Activated naive CD8-positive, alpha-beta T cell treated with anti-CD3 and anti-CD28 coated beads, Interleukin-2, amount 50 U/mL, for 24 hours (primary cell): ENCODE measurements at regions not wholly inside any gene's neighbourhood (a gene's known extent, or its start where the extent isn't known, plus 50 kb on each side); places are given as distances from the start of the nearest gene placed in this dataset.

Source experiments
- ATAC-seq: fragments of 150-1000 bp; cut with Tn5 transposase; one replicate; pipeline ENCODE4 v1.10.0; 2021
- DNase-seq: peaks from one replicate; pipeline ENCODE4 v3.0.0; 2021
- H3K27ac Mint-ChIP-seq: one replicate; pipeline ENCODE4 v1.8.0; 2021; ENCODE audit warnings: mild to moderate bottlenecking, mixed read lengths
- H3K27me3 Mint-ChIP-seq: one replicate; pipeline ENCODE4 v1.8.0; 2021; ENCODE audit warnings: mixed read lengths
- H3K36me3 Mint-ChIP-seq: one replicate; pipeline ENCODE4 v1.8.0; 2021; ENCODE audit warnings: low read depth, mixed read lengths
- H3K4me1 Mint-ChIP-seq: one replicate; pipeline ENCODE4 v1.8.0; 2021; ENCODE audit warnings: mixed read lengths
- H3K4me3 Mint-ChIP-seq: one replicate; pipeline ENCODE4 v1.8.0; 2021; ENCODE audit warnings: mild to moderate bottlenecking, moderate library complexity, mixed read lengths
- H3K9me3 Mint-ChIP-seq: one replicate; pipeline ENCODE4 v1.8.0; 2021; ENCODE audit warnings: mixed read lengths

DNA sequence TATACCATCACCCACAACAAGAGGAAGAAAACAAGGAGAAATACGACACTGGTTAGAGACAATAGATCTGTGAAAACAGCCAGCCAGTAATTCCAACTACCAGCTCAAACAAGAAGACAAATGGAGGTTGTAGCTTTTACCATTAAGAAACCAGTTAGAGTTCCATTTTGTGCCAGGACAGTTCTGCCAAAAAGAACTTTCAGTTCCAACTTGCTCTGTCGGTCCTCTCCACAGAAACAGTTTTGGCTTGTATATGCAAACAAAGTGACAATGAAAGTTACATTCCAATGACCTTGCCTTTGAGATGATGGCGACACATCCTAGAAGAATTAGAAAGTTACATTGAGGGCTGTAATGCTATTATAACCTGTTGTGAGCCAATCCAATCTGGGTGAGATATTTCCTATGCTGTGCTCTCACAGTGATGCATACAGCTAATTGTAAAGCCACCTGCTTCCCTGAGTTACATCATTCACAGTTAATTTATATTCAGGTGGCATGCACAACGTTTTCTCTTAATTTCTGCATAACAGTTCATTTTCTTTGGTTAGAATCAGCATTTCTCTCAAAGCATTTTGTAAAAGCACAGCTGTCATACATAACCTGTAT, 1378.4 kb upstream of the PIK3C3 start:
- H3K4me3 Mint-ChIP-seq = no peak overlapping the region
- no peak for DNase-seq
- H3K36me3 Mint-ChIP-seq = no peaks in the 10 kb centered on the region
- no peaks in the 10 kb centered on the region for H3K4me1 Mint-ChIP-seq
- ATAC-seq = no peak
- no peak overlapping the region for H3K27ac Mint-ChIP-seq
- H3K27me3 Mint-ChIP-seq = no peaks in the 10 kb centered on the region
- H3K9me3 Mint-ChIP-seq = peaks cover under 1% of the 10 kb centered on the region

DNA sequence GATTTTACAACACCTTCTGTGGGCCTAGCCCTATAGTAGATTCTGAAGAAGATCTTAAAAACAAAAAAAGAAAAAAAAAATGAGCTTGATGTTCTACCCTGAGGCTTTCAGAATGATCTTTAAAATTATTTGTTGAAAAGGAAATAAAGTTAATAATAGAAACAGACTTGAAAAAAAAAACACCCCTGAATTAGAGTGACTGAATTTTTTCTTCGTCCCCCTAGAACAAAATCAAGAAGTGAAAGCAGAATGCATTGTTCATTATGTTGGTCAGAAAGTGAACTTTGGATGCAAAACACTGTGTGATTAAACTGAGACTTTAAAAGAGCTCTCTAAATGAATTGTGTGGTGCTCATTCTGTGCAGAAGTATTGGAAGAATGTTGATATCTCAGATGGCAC, 1384.4 kb upstream of the PIK3C3 start:
- H3K9me3 Mint-ChIP-seq = peaks cover 4% of the 10 kb centered on the region
- no peak for ATAC-seq

DNA sequence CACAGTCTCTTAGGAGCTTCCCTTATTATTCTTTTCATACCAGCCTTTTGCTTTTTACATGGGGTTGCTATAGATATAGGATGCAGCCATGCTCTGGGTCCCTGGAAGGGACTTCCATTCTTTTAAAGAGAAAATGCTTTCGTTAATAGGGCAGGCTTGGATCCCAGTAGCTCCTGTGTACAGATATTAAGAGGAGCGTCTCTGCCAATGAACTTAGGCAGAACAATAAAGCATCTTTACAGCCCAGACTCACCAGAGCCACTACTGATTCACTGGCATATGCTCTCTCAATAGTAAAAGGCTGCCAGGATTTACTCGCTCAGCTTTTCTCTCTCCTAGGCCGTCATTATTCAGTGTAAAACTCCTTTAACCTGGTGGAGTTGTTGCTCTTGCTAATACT, 1385.4 kb upstream of the PIK3C3 start:
- H3K27ac Mint-ChIP-seq = no peak overlapping the region
- ATAC-seq (no peak), DNase-seq (no peak)
- no peaks in the 10 kb centered on the region for H3K27me3 Mint-ChIP-seq
- H3K9me3 Mint-ChIP-seq = peaks cover 4% of the 10 kb centered on the region
- H3K36me3 Mint-ChIP-seq = no peaks in the 10 kb centered on the region
- H3K4me3 Mint-ChIP-seq = no peak overlapping the region
- no peaks in the 10 kb centered on the region for H3K4me1 Mint-ChIP-seq

More for the DNA sequence above, 1384.4 kb upstream of the PIK3C3 start:
- Mint-ChIP-seq H3K4me3 (no peak overlapping the region), H3K36me3 (no peaks in the 10 kb centered on the region), H3K4me1 (no peaks in the 10 kb centered on the region), H3K27ac (no peak overlapping the region), H3K27me3 (no peaks in the 10 kb centered on the region)
- no peak for DNase-seq

DNA sequence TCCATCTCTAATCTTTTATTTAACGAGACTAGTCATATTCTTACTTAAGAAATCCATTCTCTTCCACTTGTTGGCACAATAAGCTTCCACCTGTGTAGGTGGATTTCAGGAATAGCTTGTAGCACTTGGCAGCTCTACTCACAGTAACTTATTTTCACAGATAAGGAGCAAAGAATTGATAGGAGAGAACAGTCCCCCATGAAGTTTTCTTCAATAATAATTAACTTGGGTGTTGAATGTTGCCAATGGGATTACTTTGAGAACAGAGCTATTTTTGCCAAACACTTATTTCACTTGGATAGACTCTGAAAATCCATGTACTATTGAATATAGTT, 1388.6 kb upstream of the PIK3C3 start:
- DNase-seq = no peak
- no peak for ATAC-seq
- no peaks in the 10 kb centered on the region for H3K36me3 Mint-ChIP-seq
- no peaks in the 10 kb centered on the region for H3K27me3 Mint-ChIP-seq
- no peak overlapping the region for H3K4me3 Mint-ChIP-seq
- no peak overlapping the region for H3K27ac Mint-ChIP-seq
- no peaks in the 10 kb centered on the region for H3K4me1 Mint-ChIP-seq
- peaks cover 3% of the 10 kb centered on the region for H3K9me3 Mint-ChIP-seq

DNA sequence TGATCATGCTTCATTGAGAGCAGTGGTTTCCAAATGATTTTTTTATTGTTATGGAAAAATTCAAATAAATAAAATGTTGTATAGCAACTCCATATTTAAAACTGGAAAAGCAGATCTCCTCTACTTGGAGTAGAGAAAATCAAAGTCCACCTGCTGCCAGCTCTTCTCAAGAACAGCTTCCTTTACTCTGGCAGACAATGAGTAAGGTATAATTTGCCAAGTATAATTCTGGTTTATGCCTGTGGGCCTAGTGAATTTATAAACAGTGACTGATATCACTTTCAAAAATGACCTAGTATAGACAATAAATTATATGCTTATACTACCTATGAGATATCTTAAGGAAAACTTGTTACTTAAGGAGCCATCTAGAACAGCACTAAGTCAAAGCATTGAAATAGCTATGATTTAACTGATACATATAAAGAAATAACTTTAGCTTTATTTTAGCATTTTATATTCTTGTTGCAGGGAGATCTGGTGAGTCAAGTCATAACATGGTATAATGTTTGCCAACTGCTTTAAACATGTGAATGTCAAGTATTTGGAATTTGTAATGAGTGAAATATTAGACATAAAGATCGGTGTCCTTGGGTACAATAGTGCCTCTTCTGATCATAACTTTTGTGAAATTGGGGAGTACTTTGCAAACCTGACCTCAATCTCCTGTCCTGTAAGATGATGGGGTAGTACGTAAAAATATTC, 1389.1 kb upstream of the PIK3C3 start:
- no peak for DNase-seq
- Mint-ChIP-seq H3K9me3 (no peaks in the 10 kb centered on the region), H3K4me1 (no peaks in the 10 kb centered on the region), H3K4me3 (no peak overlapping the region), H3K27ac (no peak overlapping the region), H3K27me3 (no peaks in the 10 kb centered on the region), H3K36me3 (no peaks in the 10 kb centered on the region)
- no peak for ATAC-seq

DNA sequence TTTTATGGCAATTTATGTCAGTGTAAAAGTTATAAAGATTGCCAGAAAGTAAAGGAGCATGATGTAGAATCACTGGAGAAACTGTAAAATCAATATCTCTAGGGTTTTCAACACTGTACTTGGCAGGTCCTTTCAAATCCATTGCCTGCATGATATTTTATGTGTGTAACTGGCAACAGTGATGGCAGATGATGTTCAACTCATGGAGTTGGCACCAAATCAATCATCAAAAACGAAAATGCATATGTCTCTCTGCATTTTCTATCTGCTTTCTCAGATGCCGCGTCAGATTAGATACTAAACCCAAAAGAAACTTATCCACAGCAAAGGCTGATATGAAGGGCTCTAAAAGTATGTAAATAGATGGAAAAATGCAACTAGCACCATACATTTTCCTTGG, 1395.5 kb upstream of the PIK3C3 start:
- Mint-ChIP-seq H3K27me3 (no peaks in the 10 kb centered on the region), H3K4me1 (no peaks in the 10 kb centered on the region), H3K27ac (no peak overlapping the region), H3K9me3 (peaks cover 5% of the 10 kb centered on the region), H3K4me3 (no peak overlapping the region), H3K36me3 (no peaks in the 10 kb centered on the region)
- ATAC-seq (no peak), DNase-seq (no peak)

DNA sequence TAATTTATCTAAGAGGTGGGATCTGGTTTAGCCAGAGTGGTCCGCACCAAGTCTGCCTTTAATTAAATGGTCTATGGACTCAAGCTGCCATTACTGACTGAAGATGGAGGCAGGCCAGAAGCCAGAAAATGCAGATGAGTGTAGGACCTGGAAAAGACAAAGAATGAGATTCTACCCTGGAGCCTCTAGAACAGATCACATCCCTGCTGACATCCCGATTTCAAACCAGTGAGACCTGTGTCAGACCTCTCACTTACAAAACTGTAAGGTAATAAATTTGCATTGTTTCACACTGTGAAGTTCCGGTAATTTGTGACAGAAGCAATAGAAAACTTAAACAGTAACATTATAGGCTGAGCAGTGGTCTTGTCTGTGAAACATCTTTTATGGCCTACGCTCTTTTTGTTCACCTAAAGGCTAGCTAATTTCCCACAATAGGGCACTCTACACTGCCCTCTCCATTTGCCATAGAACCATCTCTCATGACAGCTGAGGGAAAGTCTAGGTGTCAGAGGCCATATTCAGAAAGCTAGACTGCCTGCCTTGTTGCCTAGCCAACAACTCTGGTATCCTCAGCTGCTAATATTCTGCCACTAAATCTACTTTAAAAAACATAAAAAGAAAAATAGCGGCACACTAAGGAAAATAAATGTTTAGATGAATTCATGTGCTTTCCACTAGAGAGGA, 1396.2 kb upstream of the PIK3C3 start:
- Mint-ChIP-seq H3K27me3 (no peaks in the 10 kb centered on the region), H3K4me3 (no peak overlapping the region), H3K9me3 (peaks cover 7% of the 10 kb centered on the region), H3K4me1 (no peaks in the 10 kb centered on the region), H3K36me3 (no peaks in the 10 kb centered on the region), H3K27ac (no peak overlapping the region)
- ATAC-seq (no peak), DNase-seq (no peak)

DNA sequence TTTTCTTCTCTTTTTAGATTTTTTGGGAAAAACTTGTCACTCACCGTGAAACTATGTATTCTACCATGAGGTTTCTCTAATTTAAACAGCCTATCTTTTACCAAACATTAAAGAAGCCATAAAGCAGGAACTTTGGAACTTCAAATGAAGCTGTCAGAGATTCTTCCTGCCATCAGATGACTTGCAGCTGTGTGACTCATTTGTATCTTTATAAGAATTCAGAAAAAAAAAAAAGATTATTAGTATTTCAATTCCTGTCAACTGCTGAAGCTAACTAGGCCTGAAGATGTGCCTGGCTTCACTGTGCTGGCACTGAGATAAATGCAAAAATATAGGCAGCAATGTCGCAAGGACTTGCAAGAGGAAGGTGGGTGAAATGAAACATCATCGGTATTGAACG, 1399.1 kb upstream of the PIK3C3 start:
- no peaks in the 10 kb centered on the region for H3K36me3 Mint-ChIP-seq
- ATAC-seq (no peak), DNase-seq (no peak)
- no peaks in the 10 kb centered on the region for H3K27me3 Mint-ChIP-seq
- peaks cover 7% of the 10 kb centered on the region for H3K9me3 Mint-ChIP-seq
- no peak overlapping the region for H3K27ac Mint-ChIP-seq
- H3K4me3 Mint-ChIP-seq = no peak overlapping the region
- H3K4me1 Mint-ChIP-seq = no peaks in the 10 kb centered on the region

DNA sequence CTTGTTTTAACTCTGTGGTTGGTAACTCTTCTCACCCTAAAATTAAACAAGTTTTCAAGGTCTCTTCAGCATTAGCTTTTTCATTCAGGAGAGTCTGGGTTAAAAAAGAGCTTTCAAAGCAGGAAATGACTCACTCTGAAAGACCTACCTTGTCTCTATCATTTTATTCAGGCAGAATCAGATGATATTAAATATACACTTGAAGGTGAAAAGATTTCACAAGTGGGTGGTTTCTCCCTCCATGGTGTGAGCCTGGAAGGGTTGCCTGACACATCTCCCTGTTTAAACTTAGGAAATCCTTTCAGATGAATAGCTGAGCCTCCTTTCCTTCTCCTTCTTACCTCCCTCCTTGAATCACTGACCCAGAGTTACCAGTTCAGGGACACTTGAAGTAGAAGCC, 1402.0 kb upstream of the PIK3C3 start:
- Mint-ChIP-seq H3K4me1 (no peaks in the 10 kb centered on the region), H3K36me3 (no peaks in the 10 kb centered on the region), H3K27ac (no peak overlapping the region), H3K9me3 (peaks cover 8% of the 10 kb centered on the region), H3K4me3 (no peak overlapping the region), H3K27me3 (no peaks in the 10 kb centered on the region)
- DNase-seq (no peak), ATAC-seq (no peak)

DNA sequence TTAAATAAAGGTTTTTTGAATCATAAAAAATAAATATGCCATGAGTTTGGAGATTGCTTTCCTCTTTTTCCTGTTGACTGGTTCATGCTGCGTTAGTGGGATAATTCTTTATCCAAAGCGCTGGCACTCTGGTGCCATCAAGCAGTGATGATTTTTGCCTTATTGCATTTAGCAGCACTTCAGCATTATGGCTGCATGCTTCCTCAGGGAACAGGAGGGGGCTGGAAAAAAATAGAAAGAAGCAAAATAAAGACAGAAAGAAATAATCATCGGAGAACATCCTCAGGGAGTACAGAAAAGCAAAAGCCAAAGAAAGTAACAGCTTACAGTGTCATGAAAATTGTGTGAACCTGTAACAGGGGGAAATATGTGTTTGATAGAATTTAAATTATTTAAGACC, 1408.2 kb upstream of the PIK3C3 start:
- peaks cover 5% of the 10 kb centered on the region for H3K9me3 Mint-ChIP-seq
- ATAC-seq (no peak), DNase-seq (no peak)
- H3K36me3 Mint-ChIP-seq = no peaks in the 10 kb centered on the region
- no peaks in the 10 kb centered on the region for H3K4me1 Mint-ChIP-seq
- H3K27me3 Mint-ChIP-seq = no peaks in the 10 kb centered on the region
- H3K4me3 Mint-ChIP-seq = no peak overlapping the region
- no peak overlapping the region for H3K27ac Mint-ChIP-seq

DNA sequence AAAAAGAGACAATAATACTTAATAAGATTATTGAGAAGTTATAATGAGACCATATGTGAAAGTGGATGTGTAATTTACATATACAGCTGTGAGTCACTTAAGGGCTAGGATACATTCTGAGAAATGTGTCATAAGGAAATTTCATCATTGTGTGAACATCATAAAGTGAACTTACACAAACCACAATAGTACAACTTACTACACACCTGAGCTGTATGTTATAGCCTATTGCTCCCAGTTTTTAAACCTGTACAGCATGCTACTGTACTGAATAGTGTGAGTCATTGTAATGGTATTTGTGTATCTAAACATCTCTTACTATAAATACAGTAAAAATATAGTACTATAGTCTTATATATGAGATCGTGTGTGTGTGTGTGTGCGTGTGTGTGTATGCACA, 1420.3 kb upstream of the PIK3C3 start:
- H3K36me3 Mint-ChIP-seq = no peaks in the 10 kb centered on the region
- peaks cover 18% of the 10 kb centered on the region for H3K9me3 Mint-ChIP-seq
- no peak overlapping the region for H3K4me3 Mint-ChIP-seq
- H3K4me1 Mint-ChIP-seq = no peaks in the 10 kb centered on the region
- H3K27ac Mint-ChIP-seq = no peak overlapping the region
- ATAC-seq (no peak), DNase-seq (no peak)
- H3K27me3 Mint-ChIP-seq = no peaks in the 10 kb centered on the region

DNA sequence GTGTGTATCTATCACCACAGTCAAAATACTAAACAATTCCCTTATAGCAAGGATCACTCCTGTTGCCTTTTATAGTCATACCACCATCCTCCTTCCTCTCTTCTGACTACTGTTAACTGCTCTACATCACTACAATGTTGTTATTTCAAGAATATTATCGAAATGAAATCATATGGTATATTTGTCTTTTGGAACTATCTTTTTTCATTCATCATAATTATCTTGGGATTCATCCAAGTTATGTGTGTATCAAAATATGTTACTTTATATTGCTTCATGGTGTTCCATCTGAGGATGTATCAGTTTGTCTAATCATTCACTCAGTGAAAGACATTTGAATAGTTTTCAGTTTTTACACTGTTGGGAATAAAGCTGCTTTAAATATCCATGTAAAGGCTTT, 1423.0 kb upstream of the PIK3C3 start:
- Mint-ChIP-seq H3K4me1 (no peaks in the 10 kb centered on the region), H3K9me3 (peaks cover 12% of the 10 kb centered on the region), H3K27ac (no peak overlapping the region), H3K4me3 (no peak overlapping the region), H3K27me3 (no peaks in the 10 kb centered on the region), H3K36me3 (no peaks in the 10 kb centered on the region)
- DNase-seq (no peak), ATAC-seq (no peak)

DNA sequence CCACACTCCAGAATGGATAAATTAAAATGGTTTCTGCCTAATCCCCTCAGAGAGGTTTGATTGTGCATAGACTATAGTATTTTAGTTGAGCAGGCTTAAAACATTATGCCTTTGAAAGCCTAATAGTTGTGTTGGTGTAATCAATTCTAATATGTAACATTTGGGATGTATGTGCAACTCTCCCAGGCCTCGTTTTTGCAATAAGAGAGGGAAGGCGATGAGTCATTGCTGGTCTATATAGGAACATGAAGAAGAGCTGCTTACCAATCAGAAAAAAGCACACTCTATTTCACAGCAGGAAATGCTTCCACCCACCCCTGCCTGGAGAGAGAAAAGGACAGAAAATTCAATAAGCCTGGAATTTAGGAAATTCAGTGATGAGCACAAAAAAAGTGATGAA, 1424.0 kb upstream of the PIK3C3 start:
- Mint-ChIP-seq H3K27ac (no peak overlapping the region), H3K4me1 (no peaks in the 10 kb centered on the region), H3K27me3 (no peaks in the 10 kb centered on the region), H3K4me3 (no peak overlapping the region), H3K9me3 (peaks cover 12% of the 10 kb centered on the region), H3K36me3 (no peaks in the 10 kb centered on the region)
- no peak for DNase-seq
- no peak for ATAC-seq

DNA sequence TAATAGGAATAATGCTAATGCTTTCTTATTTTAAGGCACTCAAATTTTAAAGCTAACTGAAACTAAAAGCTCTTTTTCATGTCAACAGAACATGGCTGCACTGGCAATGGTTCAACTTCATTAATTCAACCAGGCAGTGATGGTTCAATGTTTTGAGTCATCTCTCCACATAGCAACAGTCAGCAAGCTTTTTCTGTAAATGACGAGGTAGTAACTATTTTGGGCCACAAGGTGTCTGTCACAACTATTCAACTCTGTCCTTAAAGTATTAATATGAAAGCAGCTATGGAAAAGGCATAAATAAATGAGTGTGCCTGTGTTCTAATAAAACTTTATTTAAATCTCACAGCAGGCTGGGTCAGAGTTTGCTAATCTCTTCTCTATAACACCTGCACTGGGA, 1425.6 kb upstream of the PIK3C3 start:
- H3K27me3 Mint-ChIP-seq = no peaks in the 10 kb centered on the region
- no peak overlapping the region for H3K27ac Mint-ChIP-seq
- DNase-seq = no peak
- peaks cover 8% of the 10 kb centered on the region for H3K9me3 Mint-ChIP-seq
- H3K36me3 Mint-ChIP-seq = no peaks in the 10 kb centered on the region
- no peak for ATAC-seq
- H3K4me3 Mint-ChIP-seq = no peak overlapping the region
- no peaks in the 10 kb centered on the region for H3K4me1 Mint-ChIP-seq

DNA sequence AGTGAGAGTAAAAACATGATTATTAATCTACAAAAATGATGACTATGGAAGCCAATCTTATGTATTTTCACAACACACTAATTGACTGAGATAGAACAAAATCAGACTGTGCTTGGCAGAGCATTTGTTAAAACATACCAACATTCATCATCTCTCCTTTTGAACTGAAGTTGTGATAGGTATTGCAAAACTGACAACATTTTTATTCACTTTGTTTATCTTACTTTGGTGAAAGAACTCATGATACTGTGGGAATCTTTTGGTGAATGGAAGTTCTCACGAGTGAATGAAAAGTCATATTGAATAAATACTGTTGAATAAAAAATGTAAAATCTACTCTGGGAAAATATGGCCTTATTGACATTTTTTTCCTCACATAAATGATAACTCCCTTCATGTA, 1430.2 kb upstream of the PIK3C3 start:
- H3K27ac Mint-ChIP-seq = no peak overlapping the region
- no peak for DNase-seq
- H3K9me3 Mint-ChIP-seq = peaks cover 3% of the 10 kb centered on the region
- no peaks in the 10 kb centered on the region for H3K27me3 Mint-ChIP-seq
- H3K4me1 Mint-ChIP-seq = no peaks in the 10 kb centered on the region
- ATAC-seq = no peak
- H3K36me3 Mint-ChIP-seq = no peaks in the 10 kb centered on the region
- no peak overlapping the region for H3K4me3 Mint-ChIP-seq
